Neural cell (in vitro differentiated cells): ENCODE measurements at regions not wholly inside any gene's neighbourhood (a gene's known extent, or its start where the extent isn't known, plus 50 kb on each side); places are given as distances from the start of the nearest gene placed in this dataset.

ENCODE experiments used
- EP300 ChIP-seq: fragments of 450-650 bp; conservative IDR thresholded peaks from 2 replicates; pipeline ENCODE4 v1.6.1; 2014; ENCODE audit warnings: antibody characterized with exemption, mild to moderate bottlenecking, moderate library complexity; ENCODE audit not compliant: poor library complexity, severe bottlenecking
- EZH2 ChIP-seq: fragments of 200-600, 300-800 bp; shearing (Covaris generic), sonication (generic); IDR thresholded peaks from 2 replicates; pipeline ENCODE4 v1.6.1; 2014; ENCODE audit warnings: antibody characterized with exemption, low read length, borderline replicate concordance, mild to moderate bottlenecking; ENCODE audit not compliant: insufficient read depth, poor library complexity, severe bottlenecking
- MXI1 ChIP-seq: fragments of 450-650 bp; conservative IDR thresholded peaks from 2 replicates; pipeline ENCODE4 v1.6.1; 2014; ENCODE audit warnings: antibody characterized with exemption, mild to moderate bottlenecking; ENCODE audit not compliant: poor library complexity, severe bottlenecking
- POLR2AphosphoS5 ChIP-seq: IDR thresholded peaks from 2 replicates; pipeline ENCODE4 v1.6.1; 2012
- SMC3 ChIP-seq: fragments of 450-650 bp; conservative IDR thresholded peaks from 2 replicates; pipeline ENCODE4 v1.6.1; 2014; ENCODE audit warnings: antibody characterized with exemption, mild to moderate bottlenecking, moderate library complexity; ENCODE audit not compliant: poor library complexity
- TAF1 ChIP-seq: IDR thresholded peaks from 2 replicates; pipeline ENCODE4 v1.6.1; 2012; ENCODE audit warnings: low read depth
- TF ChIP-seq, protein P1 (sequence below): fragments of 450-650 bp; IDR thresholded peaks from 2 replicates; pipeline ENCODE4 v1.5.1; 2014; ENCODE audit warnings: antibody characterized with exemption, mild to moderate bottlenecking, moderate library complexity; ENCODE audit not compliant: poor library complexity, severe bottlenecking
- TF ChIP-seq, protein P2 (sequence below): IDR thresholded peaks from 2 replicates; pipeline ENCODE4 v1.6.1; 2012; ENCODE audit warnings: borderline replicate concordance

DNA sequence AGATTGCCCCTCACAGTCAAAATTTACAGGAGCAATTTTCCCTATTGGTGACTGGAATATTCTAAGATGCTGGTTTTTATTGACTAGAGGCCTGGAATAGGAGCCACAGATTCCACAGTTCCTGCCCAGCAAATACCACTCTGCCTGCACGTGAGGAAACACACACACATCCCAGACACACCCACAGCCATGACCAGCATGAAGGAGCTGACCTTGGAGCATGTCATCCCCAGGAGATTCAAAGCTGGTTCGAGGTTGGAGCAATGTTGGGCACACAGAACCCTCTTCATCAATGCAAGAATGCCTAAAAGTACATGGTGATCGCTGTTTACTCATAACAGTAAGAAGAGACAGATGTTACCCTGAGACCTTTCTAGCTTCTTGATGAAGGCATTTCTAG lies 244.6 kb upstream of the FOXQ1 start:
- TF ChIP-seq, protein P1, sequence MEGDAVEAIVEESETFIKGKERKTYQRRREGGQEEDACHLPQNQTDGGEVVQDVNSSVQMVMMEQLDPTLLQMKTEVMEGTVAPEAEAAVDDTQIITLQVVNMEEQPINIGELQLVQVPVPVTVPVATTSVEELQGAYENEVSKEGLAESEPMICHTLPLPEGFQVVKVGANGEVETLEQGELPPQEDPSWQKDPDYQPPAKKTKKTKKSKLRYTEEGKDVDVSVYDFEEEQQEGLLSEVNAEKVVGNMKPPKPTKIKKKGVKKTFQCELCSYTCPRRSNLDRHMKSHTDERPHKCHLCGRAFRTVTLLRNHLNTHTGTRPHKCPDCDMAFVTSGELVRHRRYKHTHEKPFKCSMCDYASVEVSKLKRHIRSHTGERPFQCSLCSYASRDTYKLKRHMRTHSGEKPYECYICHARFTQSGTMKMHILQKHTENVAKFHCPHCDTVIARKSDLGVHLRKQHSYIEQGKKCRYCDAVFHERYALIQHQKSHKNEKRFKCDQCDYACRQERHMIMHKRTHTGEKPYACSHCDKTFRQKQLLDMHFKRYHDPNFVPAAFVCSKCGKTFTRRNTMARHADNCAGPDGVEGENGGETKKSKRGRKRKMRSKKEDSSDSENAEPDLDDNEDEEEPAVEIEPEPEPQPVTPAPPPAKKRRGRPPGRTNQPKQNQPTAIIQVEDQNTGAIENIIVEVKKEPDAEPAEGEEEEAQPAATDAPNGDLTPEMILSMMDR: no peak
- TF ChIP-seq EP300 (no peak), SMC3 (no peak), EZH2 (no peak), POLR2AphosphoS5 (no peak), TAF1 (no peak), MXI1 (no peak)
- TF ChIP-seq, protein P2, sequence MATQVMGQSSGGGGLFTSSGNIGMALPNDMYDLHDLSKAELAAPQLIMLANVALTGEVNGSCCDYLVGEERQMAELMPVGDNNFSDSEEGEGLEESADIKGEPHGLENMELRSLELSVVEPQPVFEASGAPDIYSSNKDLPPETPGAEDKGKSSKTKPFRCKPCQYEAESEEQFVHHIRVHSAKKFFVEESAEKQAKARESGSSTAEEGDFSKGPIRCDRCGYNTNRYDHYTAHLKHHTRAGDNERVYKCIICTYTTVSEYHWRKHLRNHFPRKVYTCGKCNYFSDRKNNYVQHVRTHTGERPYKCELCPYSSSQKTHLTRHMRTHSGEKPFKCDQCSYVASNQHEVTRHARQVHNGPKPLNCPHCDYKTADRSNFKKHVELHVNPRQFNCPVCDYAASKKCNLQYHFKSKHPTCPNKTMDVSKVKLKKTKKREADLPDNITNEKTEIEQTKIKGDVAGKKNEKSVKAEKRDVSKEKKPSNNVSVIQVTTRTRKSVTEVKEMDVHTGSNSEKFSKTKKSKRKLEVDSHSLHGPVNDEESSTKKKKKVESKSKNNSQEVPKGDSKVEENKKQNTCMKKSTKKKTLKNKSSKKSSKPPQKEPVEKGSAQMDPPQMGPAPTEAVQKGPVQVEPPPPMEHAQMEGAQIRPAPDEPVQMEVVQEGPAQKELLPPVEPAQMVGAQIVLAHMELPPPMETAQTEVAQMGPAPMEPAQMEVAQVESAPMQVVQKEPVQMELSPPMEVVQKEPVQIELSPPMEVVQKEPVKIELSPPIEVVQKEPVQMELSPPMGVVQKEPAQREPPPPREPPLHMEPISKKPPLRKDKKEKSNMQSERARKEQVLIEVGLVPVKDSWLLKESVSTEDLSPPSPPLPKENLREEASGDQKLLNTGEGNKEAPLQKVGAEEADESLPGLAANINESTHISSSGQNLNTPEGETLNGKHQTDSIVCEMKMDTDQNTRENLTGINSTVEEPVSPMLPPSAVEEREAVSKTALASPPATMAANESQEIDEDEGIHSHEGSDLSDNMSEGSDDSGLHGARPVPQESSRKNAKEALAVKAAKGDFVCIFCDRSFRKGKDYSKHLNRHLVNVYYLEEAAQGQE: no peak
